H1 (cell line): ENCODE measurements at regions not wholly inside any gene's neighbourhood (a gene's known extent, or its start where the extent isn't known, plus 50 kb on each side); places are given as distances from the start of the nearest gene placed in this dataset.

Experiments
- CBX5 ChIP-seq: fragments of 300-800, 300-1000 bp; sonication (generic); IDR thresholded peaks from 2 replicates; pipeline ENCODE4 v1.7.1; 2016; ENCODE audit warnings: antibody characterized with exemption, low read length, low read depth
- CEBPB ChIP-seq: IDR thresholded peaks from 2 replicates; pipeline ENCODE4 v1.6.1; 2012; ENCODE audit warnings: low read depth, low read length
- CREB1 ChIP-seq: IDR thresholded peaks from 2 replicates; pipeline ENCODE4 v1.6.1; 2012; ENCODE audit warnings: inconsistent platforms
- SIN3A ChIP-seq, 2 experiments: IDR thresholded peaks in 1 of 2; conservative IDR thresholded peaks in 1 of 2; 2 replicates each; pipeline ENCODE4 v1.6.1; 2011 to 2012; ENCODE audit warnings: low read length in 2 of 2, improper control_type of control experiment in 1 of 2, low read depth in 1 of 2, mild to moderate bottlenecking in 1 of 2
- TF ChIP-seq, protein P1 (sequence below), 3 experiments: IDR thresholded peaks; 1 replicate in 2 of 3; 2 replicates in 1 of 3; pipeline versions ENCODE4 v1.5.1 to v1.6.1; 2011; ENCODE audit warnings: low read length in 3 of 3, mild to moderate bottlenecking in 3 of 3, inconsistent platforms in 2 of 3, low read depth in 1 of 3, moderate library complexity in 1 of 3; ENCODE audit not compliant: insufficient read depth in 1 of 3; ENCODE audit errors: control extremely low read depth in 1 of 3

GRCh38 chr5:111670826-111671492 lies 86.0 kb downstream of the NREP start:
- TF ChIP-seq, protein P1, sequence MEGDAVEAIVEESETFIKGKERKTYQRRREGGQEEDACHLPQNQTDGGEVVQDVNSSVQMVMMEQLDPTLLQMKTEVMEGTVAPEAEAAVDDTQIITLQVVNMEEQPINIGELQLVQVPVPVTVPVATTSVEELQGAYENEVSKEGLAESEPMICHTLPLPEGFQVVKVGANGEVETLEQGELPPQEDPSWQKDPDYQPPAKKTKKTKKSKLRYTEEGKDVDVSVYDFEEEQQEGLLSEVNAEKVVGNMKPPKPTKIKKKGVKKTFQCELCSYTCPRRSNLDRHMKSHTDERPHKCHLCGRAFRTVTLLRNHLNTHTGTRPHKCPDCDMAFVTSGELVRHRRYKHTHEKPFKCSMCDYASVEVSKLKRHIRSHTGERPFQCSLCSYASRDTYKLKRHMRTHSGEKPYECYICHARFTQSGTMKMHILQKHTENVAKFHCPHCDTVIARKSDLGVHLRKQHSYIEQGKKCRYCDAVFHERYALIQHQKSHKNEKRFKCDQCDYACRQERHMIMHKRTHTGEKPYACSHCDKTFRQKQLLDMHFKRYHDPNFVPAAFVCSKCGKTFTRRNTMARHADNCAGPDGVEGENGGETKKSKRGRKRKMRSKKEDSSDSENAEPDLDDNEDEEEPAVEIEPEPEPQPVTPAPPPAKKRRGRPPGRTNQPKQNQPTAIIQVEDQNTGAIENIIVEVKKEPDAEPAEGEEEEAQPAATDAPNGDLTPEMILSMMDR (IDR thresholded peaks at IDR 0.05; ENCODE audit: control extremely low read depth in 1 of 3, insufficient read depth in 1 of 3, low read depth in 1 of 3, low read length in 3 of 3): no peak
- no peak for TF ChIP-seq CBX5
- TF ChIP-seq CEBPB: no peak
- no peak for TF ChIP-seq SIN3A (conservative IDR thresholded peaks at IDR 0.05 in 1 of 2, IDR thresholded peaks at IDR 0.05 in 1 of 2; ENCODE audit: low read depth in 1 of 2, low read length in 2 of 2)
- no peak for TF ChIP-seq CREB1
